Fibroblast of skin of right biceps (primary cell): ENCODE measurements at regions not wholly inside any gene's neighbourhood (a gene's known extent, or its start where the extent isn't known, plus 50 kb on each side); places are given as distances from the start of the nearest gene placed in this dataset.
"Not testable (repeated sequence)": the region's sequence is repeated elsewhere in the genome, so short reads cannot be mapped to it uniquely, and the experiment has no call there.

Experiments used
- DNase-seq: peaks from one replicate; pipeline ENCODE4 v3.0.0-alpha.2; 2013

DNA sequence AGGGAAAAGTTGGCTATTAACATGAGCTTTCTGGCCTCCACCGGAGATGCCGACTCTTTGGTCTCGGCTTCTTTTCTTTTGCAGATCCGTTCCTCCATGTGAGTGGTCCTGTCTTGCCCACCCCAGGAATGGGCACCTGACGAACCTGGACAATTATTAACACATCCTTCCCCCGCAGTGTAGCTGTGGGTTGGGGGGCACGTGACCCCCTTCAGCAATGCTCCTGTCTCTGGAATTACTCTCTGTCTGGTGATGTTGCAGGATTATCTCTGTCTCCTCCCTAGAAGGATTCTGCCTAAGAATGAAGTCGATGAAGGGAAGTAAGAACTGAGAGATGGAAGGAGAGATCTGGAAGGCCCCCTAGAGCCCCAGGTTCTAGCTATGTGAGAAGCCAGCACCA lies 115.2 kb upstream of the NPAS2 start:
- DNase-seq: no peak

DNA sequence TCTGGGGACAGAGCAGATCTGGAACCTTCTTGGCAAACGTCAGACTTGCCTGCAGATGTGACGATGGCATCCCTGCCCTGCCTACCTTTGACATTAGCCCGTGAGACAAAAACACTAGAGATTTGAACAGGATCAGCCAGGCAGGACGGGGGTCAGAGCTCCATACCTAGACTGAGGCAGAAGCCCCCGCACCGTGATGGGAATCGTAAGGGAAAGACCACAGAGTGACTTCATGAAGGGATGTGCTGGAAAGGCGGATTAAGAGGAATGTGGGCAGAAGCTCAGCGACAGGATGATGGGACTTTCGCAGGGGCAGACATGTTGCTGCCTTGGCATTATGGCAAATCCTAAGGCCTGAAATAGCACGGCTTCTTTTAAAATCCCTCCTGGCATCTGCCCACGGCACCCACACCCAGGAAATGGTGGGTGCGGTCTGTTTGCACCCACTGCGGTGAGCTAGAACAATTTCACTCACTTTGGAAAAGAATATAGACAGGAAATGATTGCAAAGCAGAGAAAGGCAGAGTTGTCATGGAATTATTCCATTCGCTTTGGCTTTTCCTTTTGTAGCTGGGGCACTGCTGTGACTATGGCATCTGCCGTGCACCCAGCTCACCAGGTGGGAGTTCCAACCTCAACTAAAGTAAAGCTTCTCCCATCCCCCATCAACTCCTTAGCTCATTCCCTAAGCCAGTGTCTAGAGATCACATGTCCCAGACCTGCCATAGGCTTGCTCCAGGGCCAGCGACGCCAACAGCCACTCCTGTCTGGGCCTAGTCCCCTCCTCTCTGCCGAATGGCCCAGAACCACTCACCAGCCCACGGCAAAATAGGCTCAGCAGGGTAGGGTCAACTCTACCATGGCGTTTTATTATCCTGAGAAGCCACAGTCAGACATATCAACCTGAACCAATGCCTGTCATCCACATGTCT lies 112.7 kb upstream of the NPAS2 start:
- DNase-seq: no peak

DNA sequence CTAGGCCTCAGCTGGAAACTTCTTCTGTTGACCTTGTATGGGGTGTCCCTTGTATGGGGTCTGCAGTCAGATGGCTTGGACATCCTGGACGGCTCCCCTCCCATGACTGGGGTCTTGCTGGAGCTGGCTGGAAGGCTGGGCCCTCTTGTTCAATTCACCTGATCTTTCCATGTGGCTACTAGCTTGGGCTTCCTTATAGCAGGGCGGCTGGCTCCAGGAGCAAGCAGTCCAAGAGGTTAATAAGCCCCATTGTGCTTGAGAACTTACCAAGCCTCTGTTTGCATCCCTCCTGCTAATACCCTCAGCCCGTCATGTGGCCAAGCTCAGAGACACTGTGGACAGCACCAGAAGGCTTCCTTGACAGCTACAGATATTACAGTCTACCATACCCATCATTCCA lies 111.6 kb upstream of the NPAS2 start:
- DNase-seq: no peak

DNA sequence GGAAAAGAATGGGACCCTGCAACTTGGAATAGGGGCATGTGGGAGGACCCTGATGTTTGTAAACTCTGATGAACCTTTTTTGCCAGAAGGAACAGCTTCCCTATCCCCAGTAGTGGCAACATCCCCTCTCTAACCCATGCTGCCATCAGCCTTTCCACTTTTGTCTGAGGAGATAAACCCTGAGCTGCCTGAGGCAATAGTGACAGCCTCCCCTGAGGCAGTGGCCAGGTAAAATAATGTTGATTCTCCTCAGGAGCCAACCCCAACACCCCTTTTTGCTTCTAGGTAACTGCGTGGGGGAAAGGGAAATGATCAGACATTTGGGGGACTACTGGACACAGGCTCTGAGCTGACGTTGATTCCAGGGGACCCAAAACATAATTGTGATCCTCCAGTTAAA lies 106.8 kb upstream of the NPAS2 start:
- no peak for DNase-seq

DNA sequence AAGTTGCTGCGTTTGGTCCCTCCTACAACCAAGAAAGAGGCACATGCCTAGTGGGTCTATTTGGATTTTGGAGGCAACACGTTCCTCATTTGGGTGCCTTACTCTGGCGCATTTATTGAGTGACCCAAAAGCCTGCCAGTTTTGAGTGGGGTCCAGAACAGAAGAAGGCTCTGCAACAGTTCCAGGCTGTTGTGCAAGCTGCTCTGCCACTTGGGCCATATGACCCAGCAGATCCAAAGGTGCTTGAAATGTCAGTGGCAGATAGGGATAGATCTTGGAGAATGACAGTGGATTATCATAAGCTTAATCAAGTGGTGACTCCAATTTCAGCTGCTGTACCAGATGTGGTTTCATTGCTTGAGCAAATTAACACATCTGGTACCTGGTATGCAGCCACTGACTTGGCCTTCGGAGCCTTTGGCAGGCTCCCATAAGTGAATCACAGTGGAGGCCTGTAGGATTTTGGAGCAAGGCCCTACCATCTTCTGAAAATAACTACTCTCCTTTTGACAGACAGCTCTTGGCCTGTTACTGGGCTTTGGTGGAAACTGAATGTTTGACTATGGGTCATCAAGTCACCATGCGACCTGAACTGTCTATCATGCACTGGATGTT lies 105.4 kb upstream of the NPAS2 start:
- peak; percentile 10 for DNase-seq

DNA sequence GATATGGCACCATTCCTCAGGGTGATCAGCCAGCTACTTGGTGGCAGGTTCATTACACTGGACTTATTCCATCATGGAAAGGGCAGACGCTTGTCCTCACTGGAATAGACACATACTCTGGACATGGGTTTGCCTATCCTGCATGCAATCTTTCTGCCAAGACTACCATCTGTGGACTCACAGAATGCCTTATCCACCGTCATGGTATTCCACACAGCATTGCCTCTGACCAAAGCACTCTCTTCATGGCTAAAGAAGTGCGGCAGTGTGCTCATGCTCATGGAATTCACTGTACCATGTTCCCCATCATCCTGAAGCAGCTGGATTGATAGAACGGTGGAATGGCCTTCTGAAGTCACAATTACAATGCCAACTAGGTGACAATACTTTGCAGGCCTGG lies 104.1 kb upstream of the NPAS2 start:
- DNase-seq: not testable (repeated sequence)

DNA sequence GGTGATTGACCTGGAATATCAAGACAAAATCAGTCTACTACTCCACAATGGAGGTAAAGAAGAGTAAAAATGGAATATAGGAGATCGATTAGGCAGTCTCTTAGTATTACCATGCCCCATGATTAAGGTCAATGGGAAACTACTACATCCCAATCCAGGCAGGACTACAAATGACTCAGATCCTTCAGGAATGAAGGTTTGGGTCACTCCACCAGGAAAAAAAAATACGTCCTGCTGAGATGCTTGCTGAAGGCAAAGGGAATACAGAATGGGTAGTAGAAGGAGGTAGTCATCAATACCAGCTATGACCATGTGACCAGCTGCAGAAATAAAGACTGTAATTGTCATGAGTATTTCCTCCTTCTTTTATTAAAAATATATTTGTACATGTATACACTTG lies 103.4 kb upstream of the NPAS2 start:
- DNase-seq: no peak

DNA sequence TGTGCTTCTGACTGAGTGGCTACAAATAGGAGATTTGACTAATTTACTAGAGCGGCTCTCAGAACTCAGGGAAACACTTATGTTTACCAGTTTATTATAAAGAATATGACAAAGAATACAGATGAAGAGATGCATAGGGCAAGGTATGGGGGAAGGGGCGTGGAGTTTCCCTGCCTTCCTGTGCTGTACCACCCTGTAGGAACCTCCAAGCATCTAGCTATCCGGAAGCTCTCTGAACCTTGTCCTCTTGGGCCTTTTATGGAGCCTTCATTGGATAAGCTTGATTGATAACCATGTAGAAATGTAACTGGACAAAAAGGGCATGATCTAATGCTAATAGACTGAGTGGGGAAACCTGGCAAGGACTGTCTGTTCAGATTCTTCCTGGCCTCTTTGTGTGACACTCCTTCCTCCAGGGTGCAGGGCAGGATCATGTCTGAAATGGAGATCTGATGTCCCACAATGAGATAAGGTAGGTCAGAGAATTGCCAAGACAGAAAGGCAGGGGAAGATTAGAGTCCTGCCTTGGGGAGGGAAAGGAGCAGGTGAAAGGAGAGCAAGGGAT lies 101.8 kb upstream of the NPAS2 start:
- DNase-seq: no peak

DNA sequence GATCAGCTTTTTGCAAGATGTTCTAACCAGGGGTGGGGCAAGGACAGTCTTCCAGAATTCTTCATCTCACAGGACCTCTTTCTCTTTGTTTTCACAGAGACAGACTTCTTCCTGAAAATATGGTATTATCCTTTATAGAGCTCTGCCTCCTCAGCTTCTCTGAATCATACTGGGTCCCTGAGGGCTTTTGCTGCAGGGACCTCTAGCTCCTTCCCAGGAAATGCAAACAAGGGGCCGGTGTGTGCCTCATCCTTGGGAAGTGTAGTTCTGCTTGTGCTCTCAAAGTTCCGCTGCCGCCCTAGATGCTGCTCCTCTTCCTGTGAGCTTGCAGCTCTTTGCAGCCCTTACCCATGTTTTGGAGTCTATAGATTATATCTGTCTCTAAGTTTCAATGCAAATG lies 99.5 kb upstream of the NPAS2 start:
- no peak for DNase-seq

DNA sequence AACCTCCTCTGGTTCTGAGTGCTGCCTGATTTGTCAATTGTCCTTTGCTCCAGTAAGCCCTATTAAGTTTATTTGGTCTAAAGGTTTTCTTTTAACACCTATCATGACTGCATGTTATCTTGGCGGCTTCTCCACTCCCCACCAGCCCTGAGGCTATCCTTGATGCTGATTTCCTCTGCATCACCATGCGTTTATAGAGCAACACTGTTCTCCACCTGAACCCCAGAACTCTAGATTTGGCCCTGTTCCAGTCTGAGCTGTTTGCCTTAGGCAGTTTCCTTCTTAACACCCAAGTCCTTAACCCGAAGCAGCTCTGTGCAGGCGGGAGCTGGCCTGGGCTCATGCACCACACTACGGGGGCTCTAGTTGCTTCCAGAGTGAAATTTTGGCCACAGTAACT lies 98.2 kb upstream of the NPAS2 start:
- no peak for DNase-seq

DNA sequence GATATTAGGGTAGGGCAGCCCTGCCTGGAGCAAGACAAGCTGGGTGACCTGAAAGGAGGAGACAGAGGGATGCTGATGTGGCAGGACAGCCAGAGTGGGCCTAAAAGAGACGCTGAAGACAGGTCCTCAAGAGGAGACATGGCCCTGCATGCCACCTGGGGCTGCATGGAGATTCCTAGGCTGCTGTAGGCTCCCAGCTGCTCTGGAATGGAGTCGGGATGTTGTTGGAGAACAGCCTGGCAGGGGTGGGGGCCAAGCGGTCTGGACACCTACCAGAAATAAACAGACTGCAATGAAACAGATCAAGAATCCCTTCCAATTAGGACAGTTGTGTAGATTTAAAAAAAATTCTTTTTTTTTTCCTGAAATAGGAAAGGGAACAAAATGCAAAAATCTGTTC lies 97.8 kb upstream of the NPAS2 start:
- no peak for DNase-seq

DNA sequence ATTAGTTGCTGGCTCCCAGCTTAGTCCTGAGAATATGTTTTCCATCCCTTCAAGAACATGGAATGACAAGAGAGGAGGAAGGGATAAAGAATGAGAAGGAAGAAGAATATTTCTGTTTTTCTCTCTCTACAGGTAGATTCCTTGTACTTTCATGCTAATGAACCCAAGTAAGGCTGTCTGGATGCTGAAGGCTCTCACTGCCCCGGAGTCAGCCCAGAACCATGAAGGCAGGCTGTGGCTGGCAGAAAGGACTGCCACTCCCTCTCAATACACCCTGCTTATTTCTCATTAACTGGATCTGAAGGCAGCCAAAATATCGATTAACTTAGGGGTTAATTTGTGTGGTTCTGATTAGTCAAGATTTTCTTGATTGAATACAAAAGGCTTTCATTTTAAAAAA lies 93.1 kb upstream of the NPAS2 start:
- DNase-seq: no peak

DNA sequence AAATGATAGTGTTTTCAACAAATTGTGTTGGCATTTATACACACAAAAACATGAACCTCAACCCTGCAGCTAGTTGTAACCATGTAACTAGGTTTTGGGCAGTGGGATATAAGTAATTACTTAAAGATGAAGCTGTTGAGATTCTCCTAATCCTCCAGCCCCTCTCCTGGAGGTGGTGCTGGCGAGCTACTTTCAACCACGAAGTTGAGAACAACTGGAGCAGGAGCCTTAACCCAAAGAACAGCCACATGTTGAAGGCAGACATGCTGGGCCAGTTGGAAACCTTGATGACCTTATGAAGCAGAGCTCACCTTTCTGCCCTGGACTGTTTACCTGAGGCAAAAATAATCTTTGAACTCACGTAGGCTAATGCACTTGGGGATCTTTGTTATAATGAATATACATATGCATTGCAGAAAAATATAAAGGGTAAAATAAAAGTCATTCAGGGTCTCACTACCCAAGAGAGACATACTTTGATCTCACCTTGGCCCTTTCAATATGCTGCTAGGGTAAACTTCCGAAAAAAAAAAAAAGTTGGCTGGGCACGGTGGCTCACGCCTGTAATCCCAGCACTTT lies 89.6 kb upstream of the NPAS2 start:
- DNase-seq: peak; percentile 77

DNA sequence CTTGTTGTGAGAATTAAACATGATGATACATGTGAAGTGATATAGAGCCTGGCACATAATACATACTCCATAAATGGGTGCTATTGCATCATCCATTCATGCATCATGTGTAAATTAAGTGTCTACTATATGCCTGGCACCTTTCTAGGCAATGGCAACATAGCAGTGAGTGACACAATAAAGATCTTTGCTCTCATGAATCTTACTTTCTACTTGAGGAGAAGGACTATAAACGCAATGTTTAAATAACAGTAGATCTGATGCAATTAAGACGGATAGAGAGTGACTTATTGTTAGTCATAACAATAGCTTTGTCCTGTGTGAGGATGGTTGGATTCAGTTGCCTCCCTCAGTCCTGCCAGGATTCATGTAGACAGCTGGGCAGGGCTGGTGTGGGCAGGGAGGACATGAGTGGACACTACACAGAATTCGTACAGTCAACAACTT lies 88.4 kb upstream of the NPAS2 start:
- peak; percentile 71 for DNase-seq

DNA sequence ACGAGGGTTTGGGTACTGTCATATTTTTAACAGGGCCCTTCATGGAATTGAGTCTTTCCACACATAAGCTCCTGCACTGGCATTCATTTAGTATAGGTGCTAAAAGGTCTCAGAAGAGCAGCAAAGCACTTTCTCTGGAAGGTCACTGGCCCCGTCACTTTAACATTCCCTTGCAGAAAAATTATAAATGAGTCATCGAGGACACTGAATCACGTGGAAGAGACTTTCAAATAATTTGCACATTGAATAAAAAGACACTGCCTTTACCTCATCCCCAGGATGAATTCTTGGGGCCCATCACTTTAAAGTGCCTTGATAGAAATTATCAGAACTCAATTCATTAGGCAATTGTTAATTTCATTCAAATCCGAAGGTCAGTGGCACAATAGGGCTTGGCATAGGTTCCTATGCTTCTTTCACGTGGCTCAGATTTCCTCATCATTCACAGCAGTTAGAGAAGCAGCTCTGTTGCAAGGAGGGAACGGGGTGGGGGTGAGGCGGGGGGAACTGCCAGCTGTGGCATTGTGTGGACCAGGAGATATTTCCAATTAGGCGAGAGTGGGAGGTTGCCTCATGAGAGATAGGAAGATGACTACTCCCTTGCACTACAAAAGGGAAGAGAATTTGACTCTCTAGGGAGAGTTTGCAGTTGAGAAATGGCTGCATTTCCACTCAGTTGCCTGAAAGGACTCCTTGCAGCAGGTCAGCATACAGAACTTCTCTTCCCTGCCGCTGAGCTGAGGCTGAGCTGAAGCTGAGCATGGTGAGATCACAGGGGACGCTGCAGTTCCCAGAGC lies 86.3 kb upstream of the NPAS2 start:
- peak; percentile 71 for DNase-seq

DNA sequence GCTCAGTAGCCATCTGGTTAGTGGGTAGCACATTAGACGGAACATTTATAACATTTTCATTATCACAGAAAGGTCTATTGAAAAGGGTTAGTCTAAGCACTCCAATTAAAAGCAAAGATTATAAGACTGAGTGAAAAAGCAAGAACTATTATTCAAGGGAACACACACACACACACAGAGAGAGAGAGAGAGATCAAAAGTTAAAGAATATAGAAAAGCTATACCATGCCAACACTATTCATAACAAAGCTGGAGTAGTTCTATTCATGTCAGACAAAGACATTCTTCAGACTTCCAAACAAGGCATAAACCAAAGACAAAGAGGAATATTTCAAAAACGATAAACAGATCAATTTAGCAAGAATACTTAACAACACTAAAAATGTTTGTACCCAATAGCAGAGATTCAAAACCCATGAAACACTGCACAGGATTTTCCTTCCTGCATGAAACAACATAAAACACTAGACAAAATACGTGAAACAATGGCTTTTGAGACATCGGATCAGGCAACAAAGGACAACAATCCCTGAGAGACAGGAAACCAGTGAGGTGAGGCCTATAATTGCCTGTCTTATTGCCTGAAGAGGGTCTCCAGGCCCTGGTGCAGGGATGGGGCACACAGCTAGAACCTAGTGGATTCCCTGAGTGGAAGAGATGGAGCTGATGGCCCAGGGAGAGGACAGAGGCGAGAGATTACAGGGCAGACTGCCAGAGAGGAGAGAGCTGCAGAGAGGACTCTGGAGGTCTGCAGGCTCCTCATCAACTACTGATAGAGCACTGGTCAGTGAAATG lies 83.6 kb upstream of the NPAS2 start:
- DNase-seq: no peak

DNA sequence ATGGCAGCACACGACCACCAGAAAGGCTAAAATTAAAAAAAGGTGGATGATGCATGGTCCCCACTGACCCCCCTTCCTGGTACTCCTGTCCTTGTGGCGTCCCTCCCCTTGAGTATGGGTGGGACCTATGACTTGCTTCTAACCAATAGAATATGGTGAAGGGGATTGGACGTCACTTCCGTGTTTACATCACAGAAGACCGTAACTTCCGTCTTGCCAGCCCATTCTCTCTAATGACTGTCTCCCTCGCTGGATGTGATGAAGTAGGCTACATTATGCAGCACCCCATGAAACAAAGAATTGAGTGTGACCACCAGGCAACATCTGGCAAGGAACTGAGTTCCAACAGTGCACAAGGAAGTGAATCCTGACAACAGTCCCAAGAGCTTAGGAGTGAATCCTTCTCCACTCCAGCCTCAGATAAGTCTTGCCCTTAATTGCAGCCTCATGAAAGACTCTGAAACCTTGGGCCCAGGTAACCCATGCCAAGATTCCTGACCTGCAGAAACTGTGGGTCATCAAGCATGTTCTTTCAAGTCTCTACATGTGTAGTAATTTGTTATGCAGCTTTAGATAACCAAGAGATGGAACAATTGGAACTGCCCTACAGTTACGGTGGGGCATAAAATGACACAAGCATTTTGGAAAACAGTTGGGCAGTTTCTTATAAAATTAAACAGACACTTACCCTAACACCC lies 80.1 kb upstream of the NPAS2 start:
- DNase-seq: no peak

DNA sequence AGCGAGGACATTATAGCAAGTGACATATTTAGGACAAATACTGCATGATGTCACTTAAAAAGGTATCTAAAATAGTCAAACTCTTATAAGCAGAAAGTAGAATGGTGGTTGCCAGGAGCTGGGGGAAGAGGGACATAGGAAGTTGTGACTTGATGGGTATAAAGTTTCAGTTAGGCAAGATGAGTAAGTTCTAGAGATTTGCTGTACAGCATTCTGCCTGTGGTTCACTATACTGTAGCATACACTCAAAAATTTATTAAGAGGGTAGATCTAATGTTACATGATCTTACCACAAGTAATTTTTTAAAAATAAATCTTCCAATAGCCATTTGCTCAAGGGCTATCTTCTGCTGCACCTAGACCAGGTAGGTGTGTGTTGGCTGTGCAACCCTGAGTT lies 78.1 kb upstream of the NPAS2 start:
- DNase-seq: peak; percentile 72

DNA sequence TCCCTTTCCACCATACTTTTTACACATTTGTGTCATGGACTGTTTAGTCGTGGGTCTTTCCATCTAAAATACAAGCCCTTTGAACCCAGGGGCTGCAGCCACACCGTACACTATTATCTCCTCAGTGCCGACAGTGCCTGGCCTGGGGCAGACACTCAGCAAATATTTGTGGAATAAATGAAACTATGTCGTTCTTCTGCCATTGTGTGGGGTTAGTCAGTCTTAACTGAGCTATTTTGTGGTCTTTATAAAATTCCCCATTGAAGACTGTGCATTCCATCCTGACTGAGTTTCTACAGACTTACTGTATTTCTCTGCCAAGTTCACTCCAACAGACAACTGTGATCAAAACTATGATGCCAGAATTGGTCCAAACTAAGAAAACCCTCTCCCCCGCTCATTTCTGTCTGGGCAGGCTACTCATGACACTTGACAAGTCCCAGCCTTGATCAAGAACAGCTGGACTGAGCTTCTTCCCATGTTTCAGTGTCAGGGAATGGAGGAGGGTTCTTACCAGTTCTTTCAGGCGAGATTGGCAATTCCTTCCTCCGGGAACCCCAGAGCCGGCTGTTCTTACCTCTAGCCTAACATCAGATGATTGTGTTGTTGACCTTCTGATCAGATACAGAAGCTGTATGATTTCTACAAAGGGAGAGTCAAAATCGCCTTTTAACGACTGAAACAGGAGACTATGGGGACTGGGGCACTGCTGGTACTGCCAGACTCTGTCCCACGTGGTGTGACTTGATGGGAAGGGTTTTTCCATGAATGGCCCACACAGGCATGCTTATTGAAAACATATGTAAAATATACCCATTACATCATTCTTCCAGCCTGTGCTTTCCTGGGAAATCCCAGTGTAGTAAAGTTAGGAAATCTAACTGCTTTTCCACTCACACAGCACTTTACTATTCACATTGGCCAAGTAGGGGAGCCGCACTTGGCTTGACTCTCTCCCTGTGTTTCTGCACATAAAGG lies 77.4 kb upstream of the NPAS2 start:
- DNase-seq: peak; percentile 100

DNA sequence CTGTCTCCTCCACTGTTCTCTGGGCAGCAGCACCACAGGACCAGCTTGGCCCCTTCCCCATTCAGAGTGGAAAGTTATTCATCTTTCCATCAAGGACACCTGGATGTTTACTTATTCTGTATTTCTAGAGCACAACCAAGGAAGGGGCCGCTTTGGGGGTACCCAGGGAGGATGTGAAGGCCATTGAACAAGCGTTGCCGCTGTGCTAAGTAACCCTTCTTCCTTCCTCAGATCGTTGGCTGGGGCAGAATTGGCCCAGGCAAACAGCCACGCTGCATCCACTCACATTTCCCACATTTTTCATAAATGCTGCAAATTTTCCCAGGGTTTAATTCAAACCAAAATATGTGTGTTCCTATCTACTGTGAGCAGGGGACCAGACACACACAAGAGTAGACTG lies 76.2 kb upstream of the NPAS2 start:
- DNase-seq: peak; percentile 37
